ENCODE measurements at regions not wholly inside any gene's neighbourhood (a gene's known extent, or its start where the extent isn't known, plus 50 kb on each side); places are given as distances from the start of the nearest gene placed in this dataset.

- POLR2A ChIA-PET = no interaction called here
- no peak for TF ChIP-seq CTCF (IDR thresholded peaks at IDR 0.05; ENCODE audit: insufficient read depth, low read depth, low read length)
- no peak overlapping the region for H3K4me3 ChIP-seq (ENCODE audit: low read depth, low read length)
- CTCF ChIA-PET = no interaction called here
- no peaks in the 10 kb centered on the region for H3K27me3 ChIP-seq (ENCODE audit: control insufficient read depth, insufficient read depth, low read length)
- DNase-seq (ENCODE audit: low read depth) = no peak
- H3K36me3 ChIP-seq (ENCODE audit: control insufficient read depth, insufficient read depth, low read length) = no peaks in the 10 kb centered on the region
Measured at GRCh38 chr1:185551008-185551407, 183.2 kb upstream of the HMCN1 start.

GRCh38 chr1:185549906-185550305 is 184.3 kb upstream of the HMCN1 start:
- H3K36me3 ChIP-seq (ENCODE audit: control insufficient read depth, insufficient read depth, low read length) = no peaks in the 10 kb centered on the region
- DNase-seq (ENCODE audit: low read depth) = no peak
- no peak overlapping the region for H3K4me3 ChIP-seq (ENCODE audit: low read depth, low read length)
- ChIA-PET POLR2A (interaction anchor here (0.7 kb wide), 1 partner anchor 251 kb away, joined by 13 read pairs; no protein-coding TSS in a partner anchor), CTCF (interaction anchor here (0.9 kb wide), 1 partner anchor 120 kb away, joined by 3 read pairs; no protein-coding TSS in a partner anchor)
- no peak for TF ChIP-seq CTCF (IDR thresholded peaks at IDR 0.05; ENCODE audit: insufficient read depth, low read depth, low read length)
- no peaks in the 10 kb centered on the region for H3K27me3 ChIP-seq (ENCODE audit: control insufficient read depth, insufficient read depth, low read length)

- no peaks in the 10 kb centered on the region for H3K27me3 ChIP-seq (ENCODE audit: control insufficient read depth, insufficient read depth, low read length)
- POLR2A ChIA-PET = no interaction called here
Measured at GRCh38 chr1:185546029-185546428, 188.2 kb upstream of the HMCN1 start.

GRCh38 chr1:185541871-185542301 is 192.3 kb upstream of the HMCN1 start:
- peak; percentile 65 for DNase-seq (ENCODE audit: low read depth)
- POLR2A ChIA-PET = interaction anchor here (1.5 kb wide), 1 partner anchor 225 kb away, joined by 8 read pairs; the partner anchor contains the start of gene IVNS1ABP
- Histone ChIP-seq H3K36me3 (ENCODE audit: control insufficient read depth, insufficient read depth, low read length) (no peaks in the 10 kb centered on the region), H3K27me3 (ENCODE audit: control insufficient read depth, insufficient read depth, low read length) (no peaks in the 10 kb centered on the region), H3K4me3 (ENCODE audit: low read depth, low read length) (no peak overlapping the region)
- CTCF ChIA-PET = interaction anchor here (0.7 to 1.3 kb wide), 4 partner anchors 10 to 129 kb away, joined by 3 to 5 read pairs (median 4); no protein-coding TSS in a partner anchor
- TF ChIP-seq CTCF (IDR thresholded peaks at IDR 0.05; ENCODE audit: insufficient read depth, low read depth, low read length) = no peak

More at GRCh38 chr1:185546029-185546428, 188.2 kb upstream of the HMCN1 start:
- no peaks in the 10 kb centered on the region for H3K36me3 ChIP-seq (ENCODE audit: control insufficient read depth, insufficient read depth, low read length)
- TF ChIP-seq CTCF (IDR thresholded peaks at IDR 0.05; ENCODE audit: insufficient read depth, low read depth, low read length) = no peak
- CTCF ChIA-PET = interaction anchor here (0.6 to 1.5 kb wide), 3 partner anchors 49 to 124 kb away, joined by 3 to 4 read pairs (median 3); no protein-coding TSS in a partner anchor
- no peak for DNase-seq (ENCODE audit: low read depth)
- H3K4me3 ChIP-seq (ENCODE audit: low read depth, low read length) = no peak overlapping the region

- Histone ChIP-seq H3K27me3 (ENCODE audit: control insufficient read depth, insufficient read depth, low read length) (no peaks in the 10 kb centered on the region), H3K4me3 (ENCODE audit: low read depth, low read length) (no peak overlapping the region), H3K36me3 (ENCODE audit: control insufficient read depth, insufficient read depth, low read length) (no peaks in the 10 kb centered on the region)
- no peak for DNase-seq (ENCODE audit: low read depth)
- CTCF ChIA-PET = no interaction called here
- TF ChIP-seq CTCF (IDR thresholded peaks at IDR 0.05; ENCODE audit: insufficient read depth, low read depth, low read length) = no peak
- POLR2A ChIA-PET = no interaction called here
Measured at GRCh38 chr1:185540295-185540694, 193.9 kb upstream of the HMCN1 start.

Data from BJ (cell line).